HepG2 (cell line): ENCODE measurements at regions not wholly inside any gene's neighbourhood (a gene's known extent, or its start where the extent isn't known, plus 50 kb on each side); places are given as distances from the start of the nearest gene placed in this dataset.
A peak's percentile ranks its signal among the peaks of the same experiment; 100 is the strongest.

Source experiments
- HDAC6 ChIP-seq: fragments of 200-600 bp; sonication (generic); IDR thresholded peaks from 2 replicates; pipeline ENCODE4 v1.7.0; 2017; ENCODE audit warnings: mild to moderate bottlenecking, antibody characterized with exemption, low read length, low read depth
- HNF4G ChIP-seq, 2 experiments: sonication (generic) in 1 of 2; formaldehyde crosslinking in 1 of 2; IDR thresholded peaks; 2 replicates each; pipeline versions ENCODE4 v1.4.0 to v1.6.1; 2011 to 2020; ENCODE audit warnings: borderline replicate concordance in 2 of 2, low read depth in 2 of 2, mild to moderate bottlenecking in 2 of 2, low read length in 1 of 2, missing genetic modification reagents in 1 of 2, moderate library complexity in 1 of 2
- MEIS1 ChIP-seq: sonication (generic); formaldehyde crosslinking; IDR thresholded peaks from 2 replicates; pipeline ENCODE4 v1.9.0; 2021; ENCODE audit warnings: mild to moderate bottlenecking, missing genetic modification reagents, moderate library complexity, borderline replicate concordance
- NCOA5 ChIP-seq: sonication (generic); formaldehyde crosslinking; IDR thresholded peaks from 2 replicates; pipeline ENCODE4 v1.4.0; 2020; ENCODE audit warnings: missing genetic modification reagents
- NFE2 ChIP-seq: sonication (generic); formaldehyde crosslinking; IDR thresholded peaks from 2 replicates; pipeline ENCODE4 v1.4.0; 2020; ENCODE audit warnings: missing genetic modification reagents
- RNF2 ChIP-seq: fragments of 450-650 bp; conservative IDR thresholded peaks from 2 replicates; pipeline ENCODE4 v1.6.1; 2016; ENCODE audit warnings: low read depth
- SMAD3 ChIP-seq: sonication (generic); formaldehyde crosslinking; IDR thresholded peaks from 2 replicates; pipeline ENCODE4 v1.4.0; 2020; ENCODE audit warnings: missing genetic modification reagents
- SP5 ChIP-seq: IDR thresholded peaks from 2 replicates; pipeline ENCODE4 v1.6.1; 2016; ENCODE audit warnings: low read depth, borderline replicate concordance
- ZFP36L1 ChIP-seq: sonication (generic); formaldehyde crosslinking; IDR thresholded peaks from 2 replicates; pipeline ENCODE4 v1.8.0; 2022; ENCODE audit warnings: mild to moderate bottlenecking, missing genetic modification reagents, moderate library complexity
- ZKSCAN5 ChIP-seq: sonication (generic); formaldehyde crosslinking; IDR thresholded peaks from 2 replicates; pipeline ENCODE4 v1.5.1; 2020; ENCODE audit warnings: mild to moderate bottlenecking, missing genetic modification reagents
- ZNF235 ChIP-seq: sonication (generic); formaldehyde crosslinking; IDR thresholded peaks from 2 replicates; pipeline ENCODE4 v1.8.1; 2023; ENCODE audit warnings: mild to moderate bottlenecking, missing genetic modification reagents, borderline replicate concordance
- ZNF292 ChIP-seq: sonication (generic); formaldehyde crosslinking; IDR thresholded peaks from 2 replicates; pipeline ENCODE4 v1.8.1; 2022; ENCODE audit warnings: mild to moderate bottlenecking, low read depth, missing genetic modification reagents, borderline replicate concordance
- ZNF713 ChIP-seq: sonication (generic); formaldehyde crosslinking; IDR thresholded peaks from 2 replicates; pipeline ENCODE4 v1.4.0; 2020; ENCODE audit warnings: mild to moderate bottlenecking, missing genetic modification reagents
- ZSCAN12 ChIP-seq: sonication (generic); formaldehyde crosslinking; IDR thresholded peaks from 2 replicates; pipeline ENCODE4 v1.9.0; 2021; ENCODE audit warnings: mild to moderate bottlenecking, missing genetic modification reagents
- TF ChIP-seq, protein P1 (sequence below): fragments of 450-650 bp; IDR thresholded peaks from 2 replicates; pipeline ENCODE4 v1.6.1; 2017
- TF ChIP-seq, protein P2 (sequence below): sonication (generic); formaldehyde crosslinking; IDR thresholded peaks from 2 replicates; pipeline ENCODE4 v1.8.0; 2022; ENCODE audit warnings: mild to moderate bottlenecking, missing genetic modification reagents, moderate library complexity
- TF ChIP-seq, protein P3 (sequence below): fragments of 450-650 bp; IDR thresholded peaks from 2 replicates; pipeline ENCODE4 v1.6.1; 2016

DNA sequence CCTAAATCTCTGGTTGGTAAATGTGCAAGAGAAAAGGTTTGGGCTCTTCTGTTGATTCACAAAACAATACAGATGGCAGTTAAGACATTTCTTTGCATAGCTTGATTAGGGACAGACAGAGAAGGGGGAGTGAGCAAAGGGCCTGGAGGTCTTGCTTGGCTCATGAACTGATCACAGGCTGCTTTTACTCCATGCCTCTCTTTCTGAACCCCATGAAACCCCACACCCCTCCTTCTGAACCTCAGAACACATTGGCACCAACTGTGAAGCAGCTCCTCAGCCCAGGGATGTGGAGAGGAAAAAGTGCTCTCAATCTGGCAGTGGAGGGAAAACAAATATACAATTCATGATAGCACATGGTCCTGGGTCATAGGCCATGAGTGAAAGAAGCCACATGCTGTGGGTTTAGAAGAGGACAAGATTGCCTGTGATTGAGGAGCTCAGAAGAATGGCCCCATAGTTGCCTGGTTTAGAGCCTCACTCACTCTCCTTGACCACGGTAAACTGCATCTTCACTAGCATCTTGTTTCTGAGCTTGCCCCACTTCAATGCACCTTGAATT, 111.6 kb upstream of the GADD45A start (continued):
- TF ChIP-seq, protein P1, sequence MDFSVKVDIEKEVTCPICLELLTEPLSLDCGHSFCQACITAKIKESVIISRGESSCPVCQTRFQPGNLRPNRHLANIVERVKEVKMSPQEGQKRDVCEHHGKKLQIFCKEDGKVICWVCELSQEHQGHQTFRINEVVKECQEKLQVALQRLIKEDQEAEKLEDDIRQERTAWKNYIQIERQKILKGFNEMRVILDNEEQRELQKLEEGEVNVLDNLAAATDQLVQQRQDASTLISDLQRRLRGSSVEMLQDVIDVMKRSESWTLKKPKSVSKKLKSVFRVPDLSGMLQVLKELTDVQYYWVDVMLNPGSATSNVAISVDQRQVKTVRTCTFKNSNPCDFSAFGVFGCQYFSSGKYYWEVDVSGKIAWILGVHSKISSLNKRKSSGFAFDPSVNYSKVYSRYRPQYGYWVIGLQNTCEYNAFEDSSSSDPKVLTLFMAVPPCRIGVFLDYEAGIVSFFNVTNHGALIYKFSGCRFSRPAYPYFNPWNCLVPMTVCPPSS, result no peak
- TF ChIP-seq NFE2 (CRISPR knock-in tag) (no peak), ZSCAN12 (CRISPR knock-in tag) (no peak), RNF2 (0 out of 2 replicates have a peak, but pooled peaks have one; percentile 24), ZNF713 (CRISPR knock-in tag) (no peak), ZNF235 (CRISPR knock-in tag) (no peak), MEIS1 (CRISPR knock-in tag) (no peak), SP5 (CRISPR knock-in tag) (no peak), HNF4G (IDR thresholded peaks at IDR 0.05; ENCODE audit: borderline replicate concordance, low read depth, low read length) (no peak), HNF4G (CRISPR knock-in tag; IDR thresholded peaks at IDR 0.05; ENCODE audit: borderline replicate concordance, low read depth) (no peak), ZKSCAN5 (no peak), NCOA5 (CRISPR knock-in tag) (no peak), HDAC6 (no peak), SMAD3 (CRISPR knock-in tag) (no peak), ZFP36L1 (CRISPR knock-in tag) (no peak), ZNF292 (CRISPR knock-in tag) (no peak)
- TF ChIP-seq, protein P2, sequence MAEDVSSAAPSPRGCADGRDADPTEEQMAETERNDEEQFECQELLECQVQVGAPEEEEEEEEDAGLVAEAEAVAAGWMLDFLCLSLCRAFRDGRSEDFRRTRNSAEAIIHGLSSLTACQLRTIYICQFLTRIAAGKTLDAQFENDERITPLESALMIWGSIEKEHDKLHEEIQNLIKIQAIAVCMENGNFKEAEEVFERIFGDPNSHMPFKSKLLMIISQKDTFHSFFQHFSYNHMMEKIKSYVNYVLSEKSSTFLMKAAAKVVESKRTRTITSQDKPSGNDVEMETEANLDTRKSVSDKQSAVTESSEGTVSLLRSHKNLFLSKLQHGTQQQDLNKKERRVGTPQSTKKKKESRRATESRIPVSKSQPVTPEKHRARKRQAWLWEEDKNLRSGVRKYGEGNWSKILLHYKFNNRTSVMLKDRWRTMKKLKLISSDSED (CRISPR knock-in tag), result no peak
- TF ChIP-seq, protein P3, sequence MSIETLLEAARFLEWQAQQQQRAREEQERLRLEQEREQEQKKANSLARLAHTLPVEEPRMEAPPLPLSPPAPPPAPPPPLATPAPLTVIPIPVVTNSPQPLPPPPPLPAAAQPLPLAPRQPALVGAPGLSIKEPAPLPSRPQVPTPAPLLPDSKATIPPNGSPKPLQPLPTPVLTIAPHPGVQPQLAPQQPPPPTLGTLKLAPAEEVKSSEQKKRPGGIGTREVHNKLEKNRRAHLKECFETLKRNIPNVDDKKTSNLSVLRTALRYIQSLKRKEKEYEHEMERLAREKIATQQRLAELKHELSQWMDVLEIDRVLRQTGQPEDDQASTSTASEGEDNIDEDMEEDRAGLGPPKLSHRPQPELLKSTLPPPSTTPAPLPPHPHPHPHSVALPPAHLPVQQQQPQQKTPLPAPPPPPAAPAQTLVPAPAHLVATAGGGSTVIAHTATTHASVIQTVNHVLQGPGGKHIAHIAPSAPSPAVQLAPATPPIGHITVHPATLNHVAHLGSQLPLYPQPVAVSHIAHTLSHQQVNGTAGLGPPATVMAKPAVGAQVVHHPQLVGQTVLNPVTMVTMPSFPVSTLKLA, result peak; percentile 42; the same call in 1 of the 2 replicates
